DOHH2 (cell line): ENCODE measurements at regions not wholly inside any gene's neighbourhood (a gene's known extent, or its start where the extent isn't known, plus 50 kb on each side); places are given as distances from the start of the nearest gene placed in this dataset.

Experiments used
- EZH2phosphoT487 ChIP-seq: fragments of 200-600 bp; sonication (generic); IDR thresholded peaks from 2 replicates; pipeline ENCODE4 v1.6.1; 2017; ENCODE audit warnings: borderline replicate concordance, mild to moderate bottlenecking, antibody characterized with exemption, low read length, moderate library complexity, mixed read lengths
- TF ChIP-seq, protein P1 (sequence below): fragments of 200-600 bp; sonication (generic); IDR thresholded peaks from one replicate; pipeline ENCODE4 v1.5.1; 2014; ENCODE audit warnings: antibody characterized with exemption, mild to moderate bottlenecking, low read depth, low read length; ENCODE audit not compliant: poor library complexity, severe bottlenecking

DNA sequence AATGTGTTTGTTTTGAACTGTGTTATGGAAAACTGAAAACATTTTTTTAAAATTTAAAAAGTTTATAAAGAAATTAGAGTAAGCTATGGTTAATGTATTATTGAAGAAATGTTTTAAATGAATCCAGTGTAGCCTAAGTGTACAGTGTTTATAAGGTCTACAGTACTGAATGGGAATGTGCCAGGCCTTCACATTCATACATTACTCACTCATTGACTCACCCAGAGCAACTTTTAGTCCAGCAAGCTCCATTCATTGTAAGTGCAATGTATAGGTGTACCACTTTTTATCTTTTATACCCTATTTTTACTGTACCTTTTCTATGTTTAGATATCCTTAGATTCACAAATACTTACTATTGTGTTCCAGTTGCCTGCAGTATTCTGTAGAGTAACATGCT lies 215.1 kb upstream of the THUMPD2 start:
- TF ChIP-seq, protein P1, sequence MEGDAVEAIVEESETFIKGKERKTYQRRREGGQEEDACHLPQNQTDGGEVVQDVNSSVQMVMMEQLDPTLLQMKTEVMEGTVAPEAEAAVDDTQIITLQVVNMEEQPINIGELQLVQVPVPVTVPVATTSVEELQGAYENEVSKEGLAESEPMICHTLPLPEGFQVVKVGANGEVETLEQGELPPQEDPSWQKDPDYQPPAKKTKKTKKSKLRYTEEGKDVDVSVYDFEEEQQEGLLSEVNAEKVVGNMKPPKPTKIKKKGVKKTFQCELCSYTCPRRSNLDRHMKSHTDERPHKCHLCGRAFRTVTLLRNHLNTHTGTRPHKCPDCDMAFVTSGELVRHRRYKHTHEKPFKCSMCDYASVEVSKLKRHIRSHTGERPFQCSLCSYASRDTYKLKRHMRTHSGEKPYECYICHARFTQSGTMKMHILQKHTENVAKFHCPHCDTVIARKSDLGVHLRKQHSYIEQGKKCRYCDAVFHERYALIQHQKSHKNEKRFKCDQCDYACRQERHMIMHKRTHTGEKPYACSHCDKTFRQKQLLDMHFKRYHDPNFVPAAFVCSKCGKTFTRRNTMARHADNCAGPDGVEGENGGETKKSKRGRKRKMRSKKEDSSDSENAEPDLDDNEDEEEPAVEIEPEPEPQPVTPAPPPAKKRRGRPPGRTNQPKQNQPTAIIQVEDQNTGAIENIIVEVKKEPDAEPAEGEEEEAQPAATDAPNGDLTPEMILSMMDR = no peak
- TF ChIP-seq EZH2phosphoT487 = no peak
